NB4 (cell line): ENCODE measurements at regions not wholly inside any gene's neighbourhood (a gene's known extent, or its start where the extent isn't known, plus 50 kb on each side); places are given as distances from the start of the nearest gene placed in this dataset.

Experiments used
- CTCF ChIP-seq: IDR thresholded peaks from one replicate; pipeline ENCODE4 v1.5.1; 2012; ENCODE audit warnings: low read depth, low read length
- MAX ChIP-seq: IDR thresholded peaks from 2 replicates; pipeline ENCODE4 v1.6.1; 2011; ENCODE audit warnings: low read depth, low read length
- MYC ChIP-seq: IDR thresholded peaks from 2 replicates; pipeline ENCODE4 v1.6.1; 2011; ENCODE audit warnings: low read depth, low read length

DNA sequence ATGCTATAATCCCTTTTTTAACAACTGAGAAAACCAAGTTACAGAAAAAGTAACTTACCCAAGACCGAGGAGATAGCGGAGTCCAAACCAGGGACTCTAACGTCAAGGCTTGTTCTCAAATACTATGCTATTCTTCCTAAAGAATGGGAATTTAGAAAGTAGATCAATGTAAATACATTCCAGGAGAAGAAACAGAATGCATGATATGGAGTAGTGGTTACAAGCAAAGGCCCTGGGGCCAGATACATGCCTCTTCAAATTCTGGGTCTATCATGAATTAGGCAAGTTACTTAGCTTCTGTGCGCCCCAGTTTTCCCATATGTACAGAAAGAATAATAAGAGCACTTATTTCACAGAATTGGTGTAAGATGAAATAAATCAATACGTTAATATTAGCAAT is 102.0 kb upstream of the CHMP2B start:
- TF ChIP-seq MYC: no peak
- TF ChIP-seq MAX: no peak
- TF ChIP-seq CTCF: no peak
